ENCODE measurements at regions not wholly inside any gene's neighbourhood (a gene's known extent, or its start where the extent isn't known, plus 50 kb on each side); places are given as distances from the start of the nearest gene placed in this dataset.

DNA sequence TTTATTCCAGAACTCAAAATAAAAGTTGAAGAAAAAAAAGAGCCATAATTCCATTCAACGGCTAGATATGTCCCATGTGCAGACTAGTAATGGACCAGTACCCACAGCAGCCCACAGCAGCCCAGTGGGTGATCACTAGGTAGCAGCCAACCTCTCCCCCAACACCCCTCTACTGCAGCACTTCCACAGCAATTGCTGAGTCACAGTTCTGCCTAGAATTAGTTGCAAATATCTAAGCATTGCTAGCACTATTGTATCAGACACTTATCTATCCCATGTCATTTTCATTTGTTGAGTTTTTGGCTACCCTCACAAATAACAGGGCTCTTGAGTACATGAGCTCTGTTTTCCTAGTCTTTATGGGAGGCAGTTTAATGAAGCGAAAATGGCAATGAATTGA is 258.7 kb downstream of the RAP2A start:
- TF ChIP-seq, protein P1, sequence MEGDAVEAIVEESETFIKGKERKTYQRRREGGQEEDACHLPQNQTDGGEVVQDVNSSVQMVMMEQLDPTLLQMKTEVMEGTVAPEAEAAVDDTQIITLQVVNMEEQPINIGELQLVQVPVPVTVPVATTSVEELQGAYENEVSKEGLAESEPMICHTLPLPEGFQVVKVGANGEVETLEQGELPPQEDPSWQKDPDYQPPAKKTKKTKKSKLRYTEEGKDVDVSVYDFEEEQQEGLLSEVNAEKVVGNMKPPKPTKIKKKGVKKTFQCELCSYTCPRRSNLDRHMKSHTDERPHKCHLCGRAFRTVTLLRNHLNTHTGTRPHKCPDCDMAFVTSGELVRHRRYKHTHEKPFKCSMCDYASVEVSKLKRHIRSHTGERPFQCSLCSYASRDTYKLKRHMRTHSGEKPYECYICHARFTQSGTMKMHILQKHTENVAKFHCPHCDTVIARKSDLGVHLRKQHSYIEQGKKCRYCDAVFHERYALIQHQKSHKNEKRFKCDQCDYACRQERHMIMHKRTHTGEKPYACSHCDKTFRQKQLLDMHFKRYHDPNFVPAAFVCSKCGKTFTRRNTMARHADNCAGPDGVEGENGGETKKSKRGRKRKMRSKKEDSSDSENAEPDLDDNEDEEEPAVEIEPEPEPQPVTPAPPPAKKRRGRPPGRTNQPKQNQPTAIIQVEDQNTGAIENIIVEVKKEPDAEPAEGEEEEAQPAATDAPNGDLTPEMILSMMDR (conservative IDR thresholded peaks at IDR 0.05): no peak
- no peak for TF ChIP-seq ZFX (IDR thresholded peaks at IDR 0.05)
